SK-N-MC (cell line): ENCODE measurements at regions not wholly inside any gene's neighbourhood (a gene's known extent, or its start where the extent isn't known, plus 50 kb on each side); places are given as distances from the start of the nearest gene placed in this dataset.

Experiments used
- DNase-seq: peaks from one replicate; pipeline ENCODE4 v3.0.0-alpha.2; 2011; ENCODE audit warnings: low read depth, low spot score
- H3K27ac ChIP-seq: fragments of 200-600 bp; sonication (generic); 2 replicates; pipeline ENCODE4 v1.5.1; 2016; ENCODE audit warnings: mixed run types
- H3K36me3 ChIP-seq: fragments of 200-600 bp; sonication (generic); 2 replicates; pipeline ENCODE4 v1.6.1; 2017; ENCODE audit warnings: antibody characterized with exemption, low read length, mixed read lengths; ENCODE audit not compliant: insufficient read depth
- H3K4me3 ChIP-seq: fragments of 200-600 bp; sonication (generic); 2 replicates; pipeline ENCODE4 v1.5.1; 2016
- H3K9ac ChIP-seq: fragments of 200-600 bp; sonication (generic); 2 replicates; pipeline ENCODE4 v1.8.0; 2017; ENCODE audit warnings: mixed run types, mixed read lengths; ENCODE audit not compliant: insufficient read length
- H3K9me3 ChIP-seq: fragments of 200-600 bp; sonication (generic); 2 replicates; pipeline ENCODE4 v1.6.1; 2017; ENCODE audit warnings: low read depth, mild to moderate bottlenecking, antibody characterized with exemption, low read length, moderate library complexity, mixed read lengths
- EZH2 ChIP-seq: fragments of 200-600 bp; sonication (generic); IDR thresholded peaks from one replicate; pipeline ENCODE4 v1.6.1; 2017; ENCODE audit warnings: antibody characterized with exemption
- FOXP2 ChIP-seq: optimal IDR thresholded peaks from 2 replicates; pipeline ENCODE3; 2011; ENCODE audit warnings: mild to moderate bottlenecking, moderate library complexity; ENCODE audit not compliant: insufficient read depth; ENCODE audit errors: extremely low read length, control extremely low read depth
- POLR2AphosphoS5 ChIP-seq: IDR thresholded peaks from 2 replicates; pipeline ENCODE4 v1.6.1; 2012; ENCODE audit warnings: mild to moderate bottlenecking, low read depth, low read length, borderline replicate concordance

DNA sequence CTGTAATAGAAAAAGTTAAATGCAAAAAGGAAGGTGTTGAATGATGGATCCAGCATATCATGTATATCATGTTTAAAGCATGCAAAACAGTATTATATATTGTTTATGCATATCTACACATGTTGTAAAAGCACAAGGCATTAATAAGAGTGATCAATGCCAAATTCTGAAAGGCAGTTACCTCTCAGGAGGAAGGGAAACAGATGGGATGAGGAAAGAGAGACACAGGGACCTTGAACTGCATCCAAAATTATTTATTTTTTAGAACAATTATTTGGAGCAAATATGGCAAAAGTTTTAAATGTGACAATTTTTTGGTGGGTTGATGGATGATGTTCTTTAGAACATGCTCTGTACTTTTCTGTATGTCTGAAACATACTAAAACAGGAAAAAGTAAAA lies 193.4 kb downstream of the CLCN4 start:
- no peak for DNase-seq
- no peaks in the 10 kb centered on the region for H3K9me3 ChIP-seq
- H3K4me3 ChIP-seq, result no peak overlapping the region
- no peaks in the 10 kb centered on the region for H3K36me3 ChIP-seq
- no peak overlapping the region for H3K27ac ChIP-seq
- no peak for TF ChIP-seq POLR2AphosphoS5
- no peak for TF ChIP-seq EZH2
- TF ChIP-seq FOXP2, result no peak
- no peak overlapping the region for H3K9ac ChIP-seq

DNA sequence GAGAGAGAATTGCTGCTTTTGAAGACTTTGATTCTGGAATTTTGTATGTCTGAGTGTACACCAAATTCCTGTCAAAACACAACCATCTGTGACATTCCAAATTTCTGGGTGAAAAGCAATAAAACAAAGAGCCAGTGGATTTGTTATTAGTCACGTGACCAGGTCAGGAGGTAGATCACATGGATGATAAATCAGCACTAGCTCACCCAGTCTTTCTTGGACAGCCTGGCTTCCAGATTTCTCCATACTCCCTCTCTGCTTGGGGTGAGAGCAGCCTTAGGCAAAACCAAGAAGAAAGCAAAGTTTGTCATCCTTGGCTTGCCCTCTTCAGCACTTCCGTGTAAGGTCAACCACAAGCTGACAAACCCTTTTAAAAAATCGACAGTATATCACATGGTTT lies 194.2 kb downstream of the CLCN4 start:
- H3K27ac ChIP-seq, result no peak overlapping the region
- H3K9ac ChIP-seq, result no peak overlapping the region
- no peak overlapping the region for H3K4me3 ChIP-seq
- H3K9me3 ChIP-seq, result no peaks in the 10 kb centered on the region
- H3K36me3 ChIP-seq, result no peaks in the 10 kb centered on the region
- no peak for DNase-seq
- no peak for TF ChIP-seq FOXP2
- no peak for TF ChIP-seq EZH2
- TF ChIP-seq POLR2AphosphoS5, result no peak

DNA sequence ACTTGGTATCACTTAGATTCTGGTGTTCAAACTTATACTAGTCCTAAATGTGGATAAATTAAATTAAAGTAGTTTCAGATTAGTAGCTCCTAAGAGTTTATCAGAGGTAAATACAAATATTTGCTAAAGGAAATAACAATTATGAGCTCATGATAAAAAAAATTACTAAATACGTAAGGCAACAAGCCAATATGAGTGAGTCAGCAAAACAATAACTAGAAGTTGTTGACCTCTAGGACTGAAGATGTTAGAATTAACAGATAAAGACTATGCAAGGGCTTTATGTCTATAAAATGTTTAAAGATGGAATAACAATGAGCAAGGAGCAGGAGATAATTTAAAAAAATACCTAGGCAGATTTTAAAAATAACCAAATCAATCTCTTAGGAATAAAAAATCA lies 195.8 kb downstream of the CLCN4 start:
- Histone ChIP-seq H3K4me3 (no peak overlapping the region), H3K9ac (no peak overlapping the region), H3K27ac (no peak overlapping the region), H3K36me3 (no peaks in the 10 kb centered on the region), H3K9me3 (no peaks in the 10 kb centered on the region)
- TF ChIP-seq POLR2AphosphoS5 (no peak), FOXP2 (no peak), EZH2 (no peak)
- no peak for DNase-seq

DNA sequence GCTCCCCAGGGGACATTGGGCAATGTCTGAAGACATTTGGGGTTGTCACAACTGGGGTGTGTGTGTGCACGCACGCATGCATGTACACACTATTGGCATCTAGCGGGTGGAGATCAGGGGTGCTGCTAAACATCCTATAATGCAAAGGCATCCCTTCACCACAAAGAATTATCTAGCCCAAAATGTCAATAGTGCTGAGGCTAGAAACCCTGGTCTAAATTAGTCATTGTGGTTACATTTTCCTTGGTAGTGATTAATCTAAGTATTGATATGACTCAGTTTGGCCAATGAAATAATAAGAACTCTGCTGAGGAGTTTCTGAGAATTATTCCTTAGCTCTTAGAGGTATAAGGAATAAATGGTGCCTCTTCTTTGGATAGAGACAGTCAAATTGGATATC lies 200.2 kb downstream of the CLCN4 start:
- Histone ChIP-seq H3K9ac (no peak overlapping the region), H3K27ac (no peak overlapping the region), H3K4me3 (no peak overlapping the region), H3K9me3 (no peaks in the 10 kb centered on the region), H3K36me3 (no peaks in the 10 kb centered on the region)
- TF ChIP-seq POLR2AphosphoS5 (no peak), FOXP2 (no peak), EZH2 (no peak)
- no peak for DNase-seq

DNA sequence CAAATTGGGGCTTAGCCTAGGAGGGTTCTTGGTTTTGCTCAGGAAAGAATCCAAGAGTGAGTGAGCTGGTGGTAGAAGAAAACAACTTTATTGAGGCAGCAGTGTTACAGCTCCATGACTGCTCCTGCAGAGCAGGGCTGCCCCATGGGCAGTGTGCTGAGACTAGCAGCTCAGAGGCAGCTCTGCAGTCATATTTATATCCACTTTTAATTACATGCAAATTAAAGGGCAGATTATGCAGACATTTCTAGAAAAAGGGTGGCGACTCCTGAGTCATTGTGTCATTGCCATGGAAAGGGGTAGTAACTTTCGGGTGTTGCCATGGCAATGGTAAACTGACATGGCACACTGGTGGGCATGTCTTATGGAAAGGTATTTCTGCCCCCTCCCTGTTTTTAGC lies 202.2 kb downstream of the CLCN4 start:
- TF ChIP-seq EZH2 (no peak), POLR2AphosphoS5 (no peak), FOXP2 (no peak)
- Histone ChIP-seq H3K9me3 (no peaks in the 10 kb centered on the region), H3K4me3 (no peak overlapping the region), H3K27ac (no peak overlapping the region), H3K36me3 (no peaks in the 10 kb centered on the region), H3K9ac (no peak overlapping the region)
- DNase-seq, result no peak

DNA sequence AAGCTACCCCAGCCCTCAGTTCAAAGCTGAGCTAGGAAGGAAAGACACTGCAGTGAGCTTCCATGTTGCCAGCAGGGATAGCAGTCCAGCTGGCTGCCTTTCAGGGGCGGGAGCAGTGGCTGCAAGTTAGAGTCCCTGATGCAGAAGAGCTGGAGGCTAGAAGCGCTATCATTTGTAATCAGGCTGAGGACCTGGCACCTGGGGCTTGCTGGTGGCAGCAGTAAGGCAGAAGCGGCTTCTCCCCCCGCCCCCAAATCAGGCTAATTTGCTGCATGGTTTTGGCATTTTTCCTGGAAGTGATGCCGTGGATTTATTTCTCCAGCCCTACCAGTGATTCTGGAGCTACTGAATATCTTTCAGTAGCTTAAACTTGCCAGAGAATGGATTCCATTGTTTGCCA lies 203.3 kb downstream of the CLCN4 start:
- TF ChIP-seq EZH2 (no peak), FOXP2 (no peak), POLR2AphosphoS5 (no peak)
- Histone ChIP-seq H3K27ac (no peak overlapping the region), H3K9me3 (no peaks in the 10 kb centered on the region), H3K4me3 (no peak overlapping the region), H3K9ac (no peak overlapping the region), H3K36me3 (no peaks in the 10 kb centered on the region)
- no peak for DNase-seq

DNA sequence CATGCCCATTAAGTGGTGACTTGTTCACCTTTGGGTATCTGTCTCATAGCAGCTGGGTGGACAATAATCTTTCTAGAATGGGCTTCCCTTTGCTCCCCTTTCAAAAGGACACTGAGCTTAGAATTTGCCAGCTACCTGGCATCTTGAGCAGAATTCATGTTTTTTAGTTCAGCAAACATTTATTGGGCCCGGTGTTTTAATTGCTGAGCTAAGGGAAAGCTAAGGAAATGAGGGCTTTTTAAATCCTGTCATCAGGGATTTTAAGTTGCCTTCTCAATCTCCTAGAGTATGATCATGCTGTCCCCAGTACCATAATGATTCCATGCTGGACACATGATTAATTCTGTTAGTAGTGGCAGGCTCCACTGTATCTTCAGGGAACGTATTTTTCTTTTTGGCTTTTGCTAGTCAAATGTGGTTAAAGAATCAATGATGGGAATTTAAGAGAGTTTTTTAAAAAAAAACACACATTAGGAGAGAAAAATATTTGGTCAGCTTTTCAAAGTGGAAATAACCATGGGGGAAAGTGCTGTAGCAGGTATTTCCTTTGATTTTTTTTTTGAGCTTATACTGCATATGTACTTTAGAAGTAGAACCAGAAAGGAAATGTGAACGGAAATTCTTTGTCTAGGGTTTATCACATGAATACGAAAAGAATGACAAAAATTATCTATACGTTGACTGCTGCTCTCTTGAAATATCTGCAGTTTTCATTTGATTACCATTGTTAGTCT lies 208.9 kb downstream of the CLCN4 start:
- H3K36me3 ChIP-seq, result no peaks in the 10 kb centered on the region
- no peak overlapping the region for H3K4me3 ChIP-seq
- DNase-seq, result no peak
- TF ChIP-seq POLR2AphosphoS5 (no peak), FOXP2 (no peak), EZH2 (no peak)
- no peaks in the 10 kb centered on the region for H3K9me3 ChIP-seq
- no peak overlapping the region for H3K9ac ChIP-seq
- H3K27ac ChIP-seq, result no peak overlapping the region

DNA sequence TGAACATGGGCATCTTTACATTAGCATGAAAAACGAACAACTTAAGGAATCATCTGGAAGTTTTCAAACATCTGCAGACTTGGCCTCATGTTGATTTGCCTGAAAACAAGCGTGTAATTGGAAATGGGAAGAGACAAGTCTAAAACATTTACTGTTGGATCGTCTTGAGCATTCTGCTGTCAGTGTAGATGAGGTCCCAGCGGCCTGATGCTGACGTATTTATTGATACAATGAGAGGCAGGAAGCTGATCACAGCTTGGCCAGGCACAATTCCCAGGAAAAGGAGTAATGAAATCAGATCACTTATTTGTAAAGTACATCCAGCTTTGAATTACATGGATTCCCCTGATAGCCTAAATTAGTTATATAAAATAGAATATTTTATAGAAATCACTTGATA lies 210.6 kb downstream of the CLCN4 start:
- no peak for DNase-seq
- Histone ChIP-seq H3K4me3 (no peak overlapping the region), H3K36me3 (no peaks in the 10 kb centered on the region), H3K9me3 (no peaks in the 10 kb centered on the region), H3K9ac (no peak overlapping the region), H3K27ac (no peak overlapping the region)
- TF ChIP-seq POLR2AphosphoS5 (no peak), FOXP2 (no peak), EZH2 (no peak)

DNA sequence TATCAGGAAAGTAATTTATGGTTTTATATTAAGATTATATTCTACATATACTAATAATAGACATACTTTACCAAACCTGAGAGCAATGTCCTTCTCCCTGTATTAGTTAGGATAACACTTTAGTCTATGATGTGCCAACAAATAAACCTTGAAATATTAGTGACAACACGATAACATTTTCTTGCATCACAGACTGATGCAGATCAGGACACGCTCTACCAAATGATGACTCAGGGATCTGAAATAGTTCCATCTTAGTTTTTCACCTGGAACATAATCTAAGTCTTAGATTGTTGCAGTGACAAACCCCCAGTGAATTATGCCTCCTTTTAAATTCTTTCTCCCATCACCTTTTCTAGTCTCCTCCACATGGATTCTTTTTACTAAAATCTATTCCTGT lies 214.2 kb downstream of the CLCN4 start:
- H3K9ac ChIP-seq, result no peak overlapping the region
- no peak overlapping the region for H3K4me3 ChIP-seq
- no peak overlapping the region for H3K27ac ChIP-seq
- DNase-seq, result no peak
- no peaks in the 10 kb centered on the region for H3K9me3 ChIP-seq
- TF ChIP-seq EZH2 (no peak), FOXP2 (no peak), POLR2AphosphoS5 (no peak)
- H3K36me3 ChIP-seq, result no peaks in the 10 kb centered on the region
